ENCODE measurements at regions not wholly inside any gene's neighbourhood (a gene's known extent, or its start where the extent isn't known, plus 50 kb on each side); places are given as distances from the start of the nearest gene placed in this dataset.

DNA sequence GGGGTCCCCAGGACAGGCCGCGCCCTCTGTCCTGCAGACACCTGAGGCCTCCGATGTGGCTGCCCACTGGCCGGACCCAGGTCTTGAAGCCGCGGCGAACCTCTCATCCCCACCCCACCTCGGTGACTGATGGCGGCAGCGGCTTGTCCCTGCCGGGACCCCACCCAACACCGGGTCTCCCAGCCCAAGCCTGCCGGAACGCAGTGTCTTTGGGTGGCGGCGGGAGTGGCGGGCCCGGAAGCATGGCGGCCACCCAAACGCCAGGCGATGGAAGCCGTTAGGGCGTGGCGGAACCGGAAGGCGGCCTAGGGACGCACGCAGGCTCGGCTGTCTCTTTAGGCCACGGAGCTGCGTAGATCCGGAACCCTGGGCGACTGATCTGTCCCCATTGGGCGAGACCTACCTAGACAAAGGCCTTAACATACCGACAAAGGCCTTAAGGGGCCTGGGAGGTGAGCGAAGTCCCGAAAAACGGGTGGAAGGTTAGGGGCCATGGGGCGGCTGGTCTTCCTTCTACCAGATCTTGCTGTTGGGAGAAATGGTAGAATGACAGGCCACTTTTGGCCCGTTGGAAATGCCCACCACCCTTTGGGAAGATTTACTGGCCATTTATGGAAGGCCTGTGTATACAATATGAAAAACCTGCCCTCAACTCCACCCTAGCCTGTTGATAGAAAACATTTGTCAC, 94.6 kb upstream of the SMC2 start:
- Histone ChIP-seq H3K9me2 (ENCODE audit: insufficient read depth) (no peaks in the 10 kb centered on the region), H4K20me1 (replicated peaks; ENCODE audit: insufficient read depth) (no peaks in the 10 kb centered on the region), H3F3A (replicated peaks; ENCODE audit: low read depth) (no peaks in the 10 kb centered on the region), H3K36me3 (ENCODE audit: insufficient read depth) (peaks cover 7% of the 10 kb centered on the region; the same call in 1 of the 2 replicates), H2AFZ (no peak overlapping the region), H3K4me2 (no peak overlapping the region), H3K79me2 (replicated peaks; ENCODE audit: insufficient read depth) (no peaks in the 10 kb centered on the region), H3K27ac (ENCODE audit: low read depth) (no peak overlapping the region), H3K4me3 (no peak overlapping the region), H3K4me1 (ENCODE audit: insufficient read depth) (no peaks in the 10 kb centered on the region), H3K27me3 (ENCODE audit: insufficient read depth) (no peaks in the 10 kb centered on the region)
- Mint-ChIP-seq H3K36me3 (ENCODE audit: low read depth) (peaks cover 6% of the 10 kb centered on the region; the same call in 1 of the 3 replicates), H3K4me1 (no peaks in the 10 kb centered on the region), H3K27me3 (ENCODE audit: insufficient read depth, low read depth, poor library complexity) (no peaks in the 10 kb centered on the region), H3K4me3 (no peak overlapping the region), H3K27ac (no peak overlapping the region), H3K9me3 (peaks cover 94% of the 10 kb centered on the region)
- DNase-seq (ENCODE audit: low spot score) (no peak), ATAC-seq (no peak)
- TF ChIP-seq STAT1 (IDR thresholded peaks at IDR 0.05; ENCODE audit: unreplicated experiment) (no peak), JUNB (IDR thresholded peaks at IDR 0.05; ENCODE audit: unreplicated experiment) (no peak), ZNF331 (CRISPR knock-in tag; IDR thresholded peaks at IDR 0.05; ENCODE audit: low read depth) (no peak), POLR2AphosphoS5 (IDR thresholded peaks at IDR 0.05; ENCODE audit: low read depth) (no peak), NANOG (IDR thresholded peaks at IDR 0.05; ENCODE audit: borderline replicate concordance) (no peak), CREB1 (CRISPR knock-in tag; IDR thresholded peaks at IDR 0.05; ENCODE audit: low read depth) (no peak), ZNF114 (CRISPR knock-in tag; IDR thresholded peaks at IDR 0.05) (no peak), EZH2phosphoT487 (IDR thresholded peaks at IDR 0.05; ENCODE audit: unreplicated experiment) (no peak), EZH2 (IDR thresholded peaks at IDR 0.05; ENCODE audit: low read depth, unreplicated experiment) (no peak)
- TF ChIP-seq, protein P1, sequence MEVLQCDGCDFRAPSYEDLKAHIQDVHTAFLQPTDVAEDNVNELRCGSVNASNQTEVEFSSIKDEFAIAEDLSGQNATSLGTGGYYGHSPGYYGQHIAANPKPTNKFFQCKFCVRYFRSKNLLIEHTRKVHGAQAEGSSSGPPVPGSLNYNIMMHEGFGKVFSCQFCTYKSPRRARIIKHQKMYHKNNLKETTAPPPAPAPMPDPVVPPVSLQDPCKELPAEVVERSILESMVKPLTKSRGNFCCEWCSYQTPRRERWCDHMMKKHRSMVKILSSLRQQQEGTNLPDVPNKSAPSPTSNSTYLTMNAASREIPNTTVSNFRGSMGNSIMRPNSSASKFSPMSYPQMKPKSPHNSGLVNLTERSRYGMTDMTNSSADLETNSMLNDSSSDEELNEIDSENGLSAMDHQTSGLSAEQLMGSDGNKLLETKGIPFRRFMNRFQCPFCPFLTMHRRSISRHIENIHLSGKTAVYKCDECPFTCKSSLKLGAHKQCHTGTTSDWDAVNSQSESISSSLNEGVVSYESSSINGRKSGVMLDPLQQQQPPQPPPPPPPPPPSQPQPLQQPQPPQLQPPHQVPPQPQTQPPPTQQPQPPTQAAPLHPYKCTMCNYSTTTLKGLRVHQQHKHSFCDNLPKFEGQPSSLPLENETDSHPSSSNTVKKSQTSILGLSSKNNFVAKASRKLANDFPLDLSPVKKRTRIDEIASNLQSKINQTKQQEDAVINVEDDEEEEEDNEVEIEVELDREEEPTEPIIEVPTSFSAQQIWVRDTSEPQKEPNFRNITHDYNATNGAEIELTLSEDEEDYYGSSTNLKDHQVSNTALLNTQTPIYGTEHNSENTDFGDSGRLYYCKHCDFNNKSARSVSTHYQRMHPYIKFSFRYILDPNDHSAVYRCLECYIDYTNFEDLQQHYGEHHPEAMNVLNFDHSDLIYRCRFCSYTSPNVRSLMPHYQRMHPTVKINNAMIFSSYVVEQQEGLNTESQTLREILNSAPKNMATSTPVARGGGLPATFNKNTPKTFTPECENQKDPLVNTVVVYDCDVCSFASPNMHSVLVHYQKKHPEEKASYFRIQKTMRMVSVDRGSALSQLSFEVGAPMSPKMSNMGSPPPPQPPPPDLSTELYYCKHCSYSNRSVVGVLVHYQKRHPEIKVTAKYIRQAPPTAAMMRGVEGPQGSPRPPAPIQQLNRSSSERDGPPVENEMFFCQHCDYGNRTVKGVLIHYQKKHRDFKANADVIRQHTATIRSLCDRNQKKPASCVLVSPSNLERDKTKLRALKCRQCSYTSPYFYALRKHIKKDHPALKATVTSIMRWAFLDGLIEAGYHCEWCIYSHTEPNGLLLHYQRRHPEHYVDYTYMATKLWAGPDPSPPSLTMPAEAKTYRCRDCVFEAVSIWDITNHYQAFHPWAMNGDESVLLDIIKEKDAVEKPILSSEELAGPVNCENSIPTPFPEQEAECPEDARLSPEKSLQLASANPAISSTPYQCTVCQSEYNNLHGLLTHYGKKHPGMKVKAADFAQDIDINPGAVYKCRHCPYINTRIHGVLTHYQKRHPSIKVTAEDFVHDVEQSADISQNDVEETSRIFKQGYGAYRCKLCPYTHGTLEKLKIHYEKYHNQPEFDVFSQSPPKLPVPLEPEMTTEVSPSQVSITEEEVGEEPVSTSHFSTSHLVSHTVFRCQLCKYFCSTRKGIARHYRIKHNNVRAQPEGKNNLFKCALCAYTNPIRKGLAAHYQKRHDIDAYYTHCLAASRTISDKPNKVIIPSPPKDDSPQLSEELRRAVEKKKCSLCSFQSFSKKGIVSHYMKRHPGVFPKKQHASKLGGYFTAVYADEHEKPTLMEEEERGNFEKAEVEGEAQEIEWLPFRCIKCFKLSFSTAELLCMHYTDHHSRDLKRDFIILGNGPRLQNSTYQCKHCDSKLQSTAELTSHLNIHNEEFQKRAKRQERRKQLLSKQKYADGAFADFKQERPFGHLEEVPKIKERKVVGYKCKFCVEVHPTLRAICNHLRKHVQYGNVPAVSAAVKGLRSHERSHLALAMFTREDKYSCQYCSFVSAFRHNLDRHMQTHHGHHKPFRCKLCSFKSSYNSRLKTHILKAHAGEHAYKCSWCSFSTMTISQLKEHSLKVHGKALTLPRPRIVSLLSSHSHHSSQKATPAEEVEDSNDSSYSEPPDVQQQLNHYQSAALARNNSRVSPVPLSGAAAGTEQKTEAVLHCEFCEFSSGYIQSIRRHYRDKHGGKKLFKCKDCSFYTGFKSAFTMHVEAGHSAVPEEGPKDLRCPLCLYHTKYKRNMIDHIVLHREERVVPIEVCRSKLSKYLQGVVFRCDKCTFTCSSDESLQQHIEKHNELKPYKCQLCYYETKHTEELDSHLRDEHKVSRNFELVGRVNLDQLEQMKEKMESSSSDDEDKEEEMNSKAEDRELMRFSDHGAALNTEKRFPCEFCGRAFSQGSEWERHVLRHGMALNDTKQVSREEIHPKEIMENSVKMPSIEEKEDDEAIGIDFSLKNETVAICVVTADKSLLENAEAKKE (CRISPR knock-in tag; IDR thresholded peaks at IDR 0.05): no peak
- TF ChIP-seq, protein P2, sequence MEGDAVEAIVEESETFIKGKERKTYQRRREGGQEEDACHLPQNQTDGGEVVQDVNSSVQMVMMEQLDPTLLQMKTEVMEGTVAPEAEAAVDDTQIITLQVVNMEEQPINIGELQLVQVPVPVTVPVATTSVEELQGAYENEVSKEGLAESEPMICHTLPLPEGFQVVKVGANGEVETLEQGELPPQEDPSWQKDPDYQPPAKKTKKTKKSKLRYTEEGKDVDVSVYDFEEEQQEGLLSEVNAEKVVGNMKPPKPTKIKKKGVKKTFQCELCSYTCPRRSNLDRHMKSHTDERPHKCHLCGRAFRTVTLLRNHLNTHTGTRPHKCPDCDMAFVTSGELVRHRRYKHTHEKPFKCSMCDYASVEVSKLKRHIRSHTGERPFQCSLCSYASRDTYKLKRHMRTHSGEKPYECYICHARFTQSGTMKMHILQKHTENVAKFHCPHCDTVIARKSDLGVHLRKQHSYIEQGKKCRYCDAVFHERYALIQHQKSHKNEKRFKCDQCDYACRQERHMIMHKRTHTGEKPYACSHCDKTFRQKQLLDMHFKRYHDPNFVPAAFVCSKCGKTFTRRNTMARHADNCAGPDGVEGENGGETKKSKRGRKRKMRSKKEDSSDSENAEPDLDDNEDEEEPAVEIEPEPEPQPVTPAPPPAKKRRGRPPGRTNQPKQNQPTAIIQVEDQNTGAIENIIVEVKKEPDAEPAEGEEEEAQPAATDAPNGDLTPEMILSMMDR (conservative IDR thresholded peaks at IDR 0.05; ENCODE audit: low read depth in 2 of 2): no peak
- TF ChIP-seq, protein P3, sequence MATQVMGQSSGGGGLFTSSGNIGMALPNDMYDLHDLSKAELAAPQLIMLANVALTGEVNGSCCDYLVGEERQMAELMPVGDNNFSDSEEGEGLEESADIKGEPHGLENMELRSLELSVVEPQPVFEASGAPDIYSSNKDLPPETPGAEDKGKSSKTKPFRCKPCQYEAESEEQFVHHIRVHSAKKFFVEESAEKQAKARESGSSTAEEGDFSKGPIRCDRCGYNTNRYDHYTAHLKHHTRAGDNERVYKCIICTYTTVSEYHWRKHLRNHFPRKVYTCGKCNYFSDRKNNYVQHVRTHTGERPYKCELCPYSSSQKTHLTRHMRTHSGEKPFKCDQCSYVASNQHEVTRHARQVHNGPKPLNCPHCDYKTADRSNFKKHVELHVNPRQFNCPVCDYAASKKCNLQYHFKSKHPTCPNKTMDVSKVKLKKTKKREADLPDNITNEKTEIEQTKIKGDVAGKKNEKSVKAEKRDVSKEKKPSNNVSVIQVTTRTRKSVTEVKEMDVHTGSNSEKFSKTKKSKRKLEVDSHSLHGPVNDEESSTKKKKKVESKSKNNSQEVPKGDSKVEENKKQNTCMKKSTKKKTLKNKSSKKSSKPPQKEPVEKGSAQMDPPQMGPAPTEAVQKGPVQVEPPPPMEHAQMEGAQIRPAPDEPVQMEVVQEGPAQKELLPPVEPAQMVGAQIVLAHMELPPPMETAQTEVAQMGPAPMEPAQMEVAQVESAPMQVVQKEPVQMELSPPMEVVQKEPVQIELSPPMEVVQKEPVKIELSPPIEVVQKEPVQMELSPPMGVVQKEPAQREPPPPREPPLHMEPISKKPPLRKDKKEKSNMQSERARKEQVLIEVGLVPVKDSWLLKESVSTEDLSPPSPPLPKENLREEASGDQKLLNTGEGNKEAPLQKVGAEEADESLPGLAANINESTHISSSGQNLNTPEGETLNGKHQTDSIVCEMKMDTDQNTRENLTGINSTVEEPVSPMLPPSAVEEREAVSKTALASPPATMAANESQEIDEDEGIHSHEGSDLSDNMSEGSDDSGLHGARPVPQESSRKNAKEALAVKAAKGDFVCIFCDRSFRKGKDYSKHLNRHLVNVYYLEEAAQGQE (IDR thresholded peaks at IDR 0.05; ENCODE audit: unreplicated experiment): no peak
- TF ChIP-seq, protein P4, sequence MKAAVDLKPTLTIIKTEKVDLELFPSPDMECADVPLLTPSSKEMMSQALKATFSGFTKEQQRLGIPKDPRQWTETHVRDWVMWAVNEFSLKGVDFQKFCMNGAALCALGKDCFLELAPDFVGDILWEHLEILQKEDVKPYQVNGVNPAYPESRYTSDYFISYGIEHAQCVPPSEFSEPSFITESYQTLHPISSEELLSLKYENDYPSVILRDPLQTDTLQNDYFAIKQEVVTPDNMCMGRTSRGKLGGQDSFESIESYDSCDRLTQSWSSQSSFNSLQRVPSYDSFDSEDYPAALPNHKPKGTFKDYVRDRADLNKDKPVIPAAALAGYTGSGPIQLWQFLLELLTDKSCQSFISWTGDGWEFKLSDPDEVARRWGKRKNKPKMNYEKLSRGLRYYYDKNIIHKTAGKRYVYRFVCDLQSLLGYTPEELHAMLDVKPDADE (IDR thresholded peaks at IDR 0.05): no peak
